Retinal pigment epithelial cell (primary cell): ENCODE measurements at regions not wholly inside any gene's neighbourhood (a gene's known extent, or its start where the extent isn't known, plus 50 kb on each side); places are given as distances from the start of the nearest gene placed in this dataset.

ENCODE experiments used
- DNase-seq: peaks from one replicate; pipeline ENCODE4 v3.0.0-alpha.2; 2010; ENCODE audit warnings: low read depth
- H3K4me3 ChIP-seq: 2 replicates; pipeline ENCODE4 v1.5.1; 2011; ENCODE audit warnings: mild to moderate bottlenecking, low read length, control low read depth, moderate library complexity
- TF ChIP-seq, protein P1 (sequence below): conservative IDR thresholded peaks from 2 replicates; pipeline ENCODE4 v1.5.1; 2011; ENCODE audit warnings: low read depth, low read length, control low read depth, inconsistent platforms

- no peak overlapping the region for H3K4me3 ChIP-seq
- TF ChIP-seq, protein P1, sequence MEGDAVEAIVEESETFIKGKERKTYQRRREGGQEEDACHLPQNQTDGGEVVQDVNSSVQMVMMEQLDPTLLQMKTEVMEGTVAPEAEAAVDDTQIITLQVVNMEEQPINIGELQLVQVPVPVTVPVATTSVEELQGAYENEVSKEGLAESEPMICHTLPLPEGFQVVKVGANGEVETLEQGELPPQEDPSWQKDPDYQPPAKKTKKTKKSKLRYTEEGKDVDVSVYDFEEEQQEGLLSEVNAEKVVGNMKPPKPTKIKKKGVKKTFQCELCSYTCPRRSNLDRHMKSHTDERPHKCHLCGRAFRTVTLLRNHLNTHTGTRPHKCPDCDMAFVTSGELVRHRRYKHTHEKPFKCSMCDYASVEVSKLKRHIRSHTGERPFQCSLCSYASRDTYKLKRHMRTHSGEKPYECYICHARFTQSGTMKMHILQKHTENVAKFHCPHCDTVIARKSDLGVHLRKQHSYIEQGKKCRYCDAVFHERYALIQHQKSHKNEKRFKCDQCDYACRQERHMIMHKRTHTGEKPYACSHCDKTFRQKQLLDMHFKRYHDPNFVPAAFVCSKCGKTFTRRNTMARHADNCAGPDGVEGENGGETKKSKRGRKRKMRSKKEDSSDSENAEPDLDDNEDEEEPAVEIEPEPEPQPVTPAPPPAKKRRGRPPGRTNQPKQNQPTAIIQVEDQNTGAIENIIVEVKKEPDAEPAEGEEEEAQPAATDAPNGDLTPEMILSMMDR = no peak
- no peak for DNase-seq
Measured at GRCh38 chr5:12399868-12400267, 495.6 kb upstream of the CTNND2 start.

DNA sequence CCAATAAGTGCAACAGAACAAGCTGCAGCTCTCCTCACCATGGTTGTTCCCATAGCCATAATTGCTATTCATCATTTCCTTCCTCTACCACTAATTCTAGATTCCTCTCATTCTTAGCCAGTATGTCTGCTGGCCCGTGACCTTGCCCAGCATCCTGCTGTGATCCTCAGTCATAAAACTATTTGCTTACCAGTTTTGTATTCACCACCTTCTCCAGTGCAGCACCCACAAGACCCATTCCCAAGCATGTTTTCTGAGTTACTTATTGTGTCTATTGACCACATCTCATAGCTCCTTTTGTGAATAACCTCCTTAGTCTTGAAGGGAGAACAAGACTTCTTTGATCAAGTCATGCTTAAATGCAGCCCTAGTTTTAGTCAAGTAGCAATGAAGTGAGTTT is 488.0 kb upstream of the CTNND2 start:
- TF ChIP-seq, protein P1 = no peak
- no peak overlapping the region for H3K4me3 ChIP-seq
- no peak for DNase-seq

DNA sequence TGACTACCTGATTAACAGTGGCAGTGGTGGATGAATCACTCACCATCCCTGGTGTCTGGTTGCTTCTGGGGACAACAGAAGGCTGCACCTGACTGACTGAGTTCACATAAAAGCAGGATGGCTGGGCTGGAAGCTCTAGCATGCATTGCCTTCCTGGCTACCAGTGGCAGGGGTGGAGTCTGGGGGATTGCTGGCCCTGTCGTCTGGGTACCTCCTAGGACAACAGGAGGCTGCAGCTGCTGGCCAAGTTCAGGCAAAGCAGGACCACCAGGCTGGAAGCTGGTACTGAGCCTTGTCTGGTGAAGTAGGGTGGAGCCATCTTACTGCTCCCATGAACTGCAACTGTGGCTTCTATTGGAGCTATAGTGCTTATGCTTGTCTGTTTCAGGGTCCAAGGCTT is 480.8 kb upstream of the CTNND2 start:
- TF ChIP-seq, protein P1 = no peak
- no peak overlapping the region for H3K4me3 ChIP-seq
- DNase-seq = no peak

DNA sequence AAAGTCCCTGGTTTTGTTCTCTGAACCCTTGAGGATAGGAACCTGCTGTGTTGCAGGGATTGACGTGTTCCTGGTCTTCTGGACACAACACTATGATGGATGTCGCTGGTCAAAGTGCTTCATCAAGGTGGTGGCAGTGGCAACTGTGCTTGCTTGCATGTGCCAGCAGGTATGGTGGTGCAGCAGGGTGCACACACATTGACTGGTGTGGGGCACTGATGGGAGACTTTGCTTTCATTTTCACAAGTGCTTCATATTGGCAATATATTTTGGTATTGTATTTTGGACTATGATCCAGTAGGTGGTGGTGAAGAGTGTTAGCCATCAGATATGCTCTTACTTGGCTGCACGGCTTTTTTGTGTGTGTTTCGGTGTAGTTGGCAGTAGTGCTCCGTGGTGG is 479.8 kb upstream of the CTNND2 start:
- DNase-seq = no peak
- H3K4me3 ChIP-seq = no peak overlapping the region
- TF ChIP-seq, protein P1 = no peak

GRCh38 chr5:12367973-12368372 is 463.7 kb upstream of the CTNND2 start:
- no peak for DNase-seq
- TF ChIP-seq, protein P1 = no peak
- H3K4me3 ChIP-seq = no peak overlapping the region

GRCh38 chr5:12360218-12360617 is 456.0 kb upstream of the CTNND2 start:
- TF ChIP-seq, protein P1 = no peak
- no peak overlapping the region for H3K4me3 ChIP-seq
- no peak for DNase-seq

DNA sequence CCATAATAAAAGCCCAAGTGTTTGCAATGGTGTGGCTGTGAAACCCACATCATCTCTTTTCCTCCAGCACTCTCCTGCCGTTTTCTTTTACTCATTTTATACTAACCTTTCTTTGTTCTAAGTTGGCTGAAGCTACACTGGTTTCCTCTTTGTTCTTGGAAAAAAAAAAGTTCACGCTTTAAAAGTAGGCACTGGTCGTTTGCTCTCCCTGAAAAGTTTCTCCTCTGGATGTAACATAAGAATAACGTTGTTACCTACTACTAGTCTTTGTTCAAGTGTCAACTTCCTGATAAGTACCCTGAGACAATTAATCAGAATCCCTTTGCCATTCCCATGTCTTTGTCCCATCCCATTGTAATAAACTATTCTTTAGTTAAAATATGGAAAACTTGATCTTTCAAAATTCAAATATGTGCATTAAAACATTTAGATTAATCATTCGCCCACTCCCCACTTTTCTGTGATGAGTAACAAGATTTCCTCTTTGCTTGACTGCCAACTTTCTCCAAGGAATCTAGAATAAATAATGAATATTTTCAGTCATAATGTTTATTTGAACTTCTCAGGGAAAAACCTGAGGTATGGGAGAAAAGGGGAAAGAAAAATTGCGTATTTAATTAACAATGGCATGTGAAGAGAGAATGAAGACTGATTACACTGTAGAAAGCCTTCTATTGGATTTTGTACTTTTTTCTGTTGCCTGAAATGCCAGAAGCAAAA is 454.3 kb upstream of the CTNND2 start:
- H3K4me3 ChIP-seq = no peak overlapping the region
- DNase-seq = no peak
- TF ChIP-seq, protein P1 = no peak
